DMS153 treated with DMSO at 0.1 percent for 48 hours (cell line): ENCODE measurements at regions not wholly inside any gene's neighbourhood (a gene's known extent, or its start where the extent isn't known, plus 50 kb on each side); places are given as distances from the start of the nearest gene placed in this dataset.
"Not testable (repeated sequence)": the region's sequence is repeated elsewhere in the genome, so short reads cannot be mapped to it uniquely, and the experiment has no call there.

Experiments
- DNase-seq: peaks from one replicate; lab custom pipeline; 2025; ENCODE audit not compliant: unreplicated experiment; lab: John Stamatoyannopoulos, UW

DNA sequence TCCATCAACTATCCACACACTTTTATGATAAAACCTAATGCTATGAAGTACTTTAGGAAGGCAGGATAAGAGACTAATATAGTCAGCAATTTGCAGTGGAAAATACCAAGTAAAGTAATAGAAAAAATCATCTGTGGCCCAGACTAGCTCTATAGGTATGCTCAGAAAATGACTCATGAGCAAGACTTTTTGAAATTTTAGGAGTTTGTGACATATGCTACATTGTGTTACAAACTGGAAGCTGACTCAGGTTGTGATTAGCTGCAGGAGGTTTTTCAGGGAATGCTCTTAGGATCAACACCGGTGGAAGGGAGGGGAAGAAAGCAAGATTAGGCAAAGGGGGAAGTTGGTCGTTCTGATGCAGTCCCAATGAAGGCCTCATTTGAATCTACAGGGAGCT, 56.1 kb downstream of the FEZF1 start:
- no peak for DNase-seq

DNA sequence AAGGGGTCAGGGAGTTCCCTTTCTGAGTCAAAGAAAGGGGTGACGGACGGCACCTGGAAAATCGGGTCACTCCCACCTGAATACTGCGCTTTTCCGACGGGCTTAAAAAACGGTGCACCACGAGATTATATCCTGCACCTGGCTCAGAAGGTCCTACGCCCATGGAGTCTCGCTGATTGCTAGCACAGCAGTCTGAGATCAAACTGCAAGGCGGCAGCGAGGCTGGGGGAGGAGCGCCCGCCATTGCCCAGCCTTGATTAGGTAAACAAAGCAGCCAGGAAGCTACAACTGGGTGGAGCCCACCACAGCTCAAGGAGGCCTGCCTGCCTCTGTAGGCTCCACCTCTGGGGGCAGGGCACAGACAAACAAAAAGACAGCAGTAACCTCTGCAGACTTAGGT, 65.8 kb downstream of the FEZF1 start:
- DNase-seq = not testable (repeated sequence)

DNA sequence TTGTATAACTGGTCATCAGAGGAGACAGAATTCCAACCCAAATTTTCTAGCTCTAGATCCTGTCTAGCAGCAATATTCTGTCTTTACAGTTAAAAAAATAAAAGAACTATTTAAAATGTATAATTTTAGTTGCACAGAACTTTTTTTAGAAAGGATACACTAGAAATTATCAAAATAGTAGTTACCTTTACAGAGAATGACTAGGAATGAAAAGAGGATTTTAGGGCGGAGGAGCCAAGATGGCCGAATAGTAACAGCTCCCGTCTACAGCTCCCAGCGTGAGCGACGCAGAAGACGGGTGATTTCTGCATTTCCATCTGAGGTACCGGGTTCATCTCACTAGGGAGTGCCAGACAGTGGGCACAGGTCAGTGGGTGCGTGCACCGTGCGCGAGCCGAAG, 66.3 kb downstream of the FEZF1 start:
- DNase-seq = not testable (repeated sequence)

DNA sequence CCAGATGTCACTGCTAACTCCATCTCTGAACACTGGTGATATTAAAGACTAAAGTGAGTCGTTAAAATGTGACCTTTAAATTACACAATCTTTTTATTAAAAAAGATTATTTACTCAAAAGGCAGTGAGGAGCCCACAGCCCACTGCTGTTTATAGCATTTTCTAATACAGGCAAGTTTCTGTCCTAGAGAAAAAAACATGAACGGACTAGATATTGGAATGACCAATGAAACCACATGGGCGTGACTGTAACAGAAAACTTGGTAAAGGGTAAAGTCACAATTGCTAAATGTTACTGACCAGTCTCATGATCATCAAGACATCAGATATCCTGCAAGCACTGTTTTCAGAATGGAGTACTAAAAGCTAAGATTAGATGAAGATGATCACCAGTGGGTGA, 78.7 kb downstream of the FEZF1 start:
- DNase-seq = no peak

DNA sequence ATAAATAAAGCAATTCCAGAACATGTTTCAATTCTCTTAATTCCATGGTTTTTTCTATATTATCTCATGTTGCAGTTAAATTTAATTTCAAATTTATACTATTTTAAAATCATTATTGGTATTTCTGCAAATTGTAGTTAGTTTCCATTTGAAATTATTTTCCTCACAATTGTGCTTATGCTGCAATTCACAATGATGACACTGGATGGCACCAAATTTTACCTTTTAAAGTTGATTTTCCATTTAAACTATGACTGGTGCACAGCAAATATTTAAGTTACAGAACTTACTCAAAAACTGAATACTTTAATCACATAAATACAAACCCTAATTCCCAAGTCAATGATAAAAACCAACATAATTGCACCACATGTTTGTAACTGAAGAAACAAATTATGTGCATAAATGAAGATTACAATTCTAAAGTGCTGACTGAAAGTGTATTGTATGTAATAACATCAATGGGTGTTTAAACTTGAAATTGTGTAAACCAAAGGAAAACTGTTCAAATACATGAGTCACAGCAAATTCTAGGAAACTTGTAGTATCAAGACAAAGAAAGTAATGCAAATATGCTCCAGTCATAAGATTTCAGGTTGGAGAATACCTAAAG, 75.3 kb upstream of the AASS start:
- DNase-seq = peak; percentile 33

DNA sequence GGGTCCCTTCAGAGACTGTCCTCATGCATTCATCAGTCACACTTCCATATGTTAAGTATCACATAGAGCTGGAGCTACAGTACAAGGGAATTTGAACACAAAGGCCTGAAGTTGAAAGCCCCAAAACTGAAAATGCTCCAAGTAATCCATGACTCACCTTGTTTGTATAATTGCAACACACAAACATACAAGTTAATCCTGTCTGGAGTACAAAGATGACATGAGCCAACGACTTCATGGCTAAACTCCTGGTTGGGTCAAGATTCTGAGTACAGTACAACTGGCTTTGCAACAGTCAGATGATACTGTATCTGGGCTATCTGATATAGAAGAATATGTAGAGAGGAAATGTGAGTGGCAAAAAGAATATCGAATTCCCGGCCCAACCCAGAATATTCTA, 73.1 kb upstream of the AASS start:
- no peak for DNase-seq

DNA sequence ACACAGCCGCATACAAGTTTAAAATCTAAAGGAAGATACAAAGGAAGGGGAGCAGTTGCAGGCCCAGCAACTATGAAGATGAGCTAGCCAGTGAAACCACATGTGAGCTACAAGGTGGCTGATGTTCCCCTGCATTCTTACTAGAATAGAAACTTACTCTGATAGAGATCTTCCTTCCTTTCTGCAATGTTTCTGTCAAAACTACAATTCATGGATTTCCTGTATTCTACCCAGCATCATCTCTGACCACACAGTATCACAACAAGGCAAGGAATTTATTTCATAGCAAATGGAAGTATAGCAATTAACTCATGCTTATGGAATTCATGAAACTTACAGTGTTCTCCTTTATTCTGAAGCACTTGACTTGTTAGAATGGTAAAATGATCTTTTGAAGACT, 68.7 kb upstream of the AASS start:
- DNase-seq = no peak

DNA sequence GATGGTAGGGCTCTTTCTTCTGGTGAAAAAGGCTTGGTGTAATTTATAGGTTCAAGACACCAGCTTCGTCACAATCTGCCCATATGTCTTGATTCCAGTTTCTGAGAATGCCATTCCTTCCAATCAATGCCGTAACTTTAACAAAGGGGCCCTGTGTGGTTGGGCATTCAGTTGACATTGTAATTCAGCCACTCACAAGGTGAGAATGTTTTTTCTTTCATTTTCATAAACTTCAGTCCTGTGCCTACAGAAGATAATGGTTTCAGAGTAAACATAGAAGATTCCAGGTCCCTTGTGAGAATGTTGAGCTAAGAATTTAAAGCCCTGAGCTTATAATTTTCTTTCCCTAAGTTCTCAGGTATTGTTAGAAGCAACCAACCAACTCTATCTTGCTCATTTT, 67.3 kb upstream of the AASS start:
- no peak for DNase-seq

DNA sequence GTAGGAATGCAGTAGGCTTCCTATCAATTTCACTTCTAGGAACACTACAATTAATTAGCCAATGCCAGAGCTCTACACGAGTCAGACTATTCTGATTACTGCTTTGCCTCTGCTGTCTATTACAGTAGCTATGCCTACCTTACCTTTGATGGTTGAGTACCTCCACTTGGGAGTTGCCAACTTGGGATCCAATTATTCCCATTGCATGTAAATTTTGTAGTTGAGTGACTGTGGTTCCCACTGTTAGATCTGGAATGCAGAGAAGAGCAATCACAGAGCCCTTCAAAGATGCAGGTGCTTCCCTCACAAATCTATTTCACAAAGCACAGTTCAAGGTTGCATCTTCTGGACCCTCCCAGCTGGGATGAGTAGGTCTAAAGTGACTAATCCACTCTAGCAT, 62.9 kb upstream of the AASS start:
- no peak for DNase-seq

DNA sequence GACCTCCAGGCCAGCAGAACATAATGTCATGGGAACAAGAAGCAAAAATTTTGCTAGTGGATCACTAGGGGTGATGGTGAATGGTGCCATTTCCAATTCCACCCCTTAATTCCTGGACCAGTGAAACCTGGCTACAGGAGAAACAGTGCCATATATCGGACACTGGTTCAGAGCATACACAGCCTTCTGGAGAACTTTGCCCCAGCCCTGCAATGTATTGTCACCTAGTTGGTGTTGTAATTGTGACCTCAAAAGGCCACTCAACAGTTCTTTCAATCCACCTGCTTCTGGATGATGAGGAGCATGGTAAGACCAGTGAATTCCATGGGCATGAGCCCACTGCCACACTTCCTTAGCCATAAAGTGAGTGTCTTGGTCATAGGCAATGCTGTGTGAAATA, 59.8 kb upstream of the AASS start:
- DNase-seq = no peak

DNA sequence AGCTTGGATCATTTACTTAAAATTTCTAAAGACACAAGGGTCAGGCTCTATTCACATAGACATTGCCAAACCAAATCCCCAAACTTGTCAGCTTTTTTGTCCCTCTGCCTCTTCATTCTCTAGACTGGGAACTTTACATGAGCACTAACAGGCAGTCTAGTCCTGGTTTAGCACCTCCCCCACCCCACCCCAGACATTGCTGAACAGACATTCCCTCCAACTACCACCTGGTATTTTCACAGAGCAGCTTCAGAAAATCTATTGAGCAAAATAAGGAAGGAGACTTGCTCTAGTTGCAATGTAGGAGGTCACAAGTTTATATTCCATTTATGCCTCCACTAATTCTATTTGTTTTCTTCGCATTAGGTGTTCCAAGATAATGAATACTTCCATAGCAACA, 56.8 kb upstream of the AASS start:
- DNase-seq = no peak

DNA sequence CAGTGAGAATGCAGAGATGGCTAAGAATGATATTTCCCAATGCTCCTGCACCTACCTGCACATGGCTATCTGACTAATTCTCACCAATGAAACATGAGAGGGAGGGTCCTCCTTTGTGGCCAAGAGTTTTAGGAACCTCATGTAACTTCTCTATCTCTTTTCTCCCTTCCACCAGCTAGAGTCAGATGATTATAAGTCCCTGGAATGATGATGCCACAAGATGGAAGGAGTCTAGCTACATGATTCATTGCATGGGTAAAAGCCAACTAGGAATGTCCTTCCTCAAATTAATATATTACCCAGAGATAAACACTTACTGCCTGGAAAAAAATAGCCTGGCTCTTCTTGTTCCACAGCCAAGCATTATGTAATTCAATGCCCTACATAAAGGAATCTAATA, 55.1 kb upstream of the AASS start:
- DNase-seq = no peak

DNA sequence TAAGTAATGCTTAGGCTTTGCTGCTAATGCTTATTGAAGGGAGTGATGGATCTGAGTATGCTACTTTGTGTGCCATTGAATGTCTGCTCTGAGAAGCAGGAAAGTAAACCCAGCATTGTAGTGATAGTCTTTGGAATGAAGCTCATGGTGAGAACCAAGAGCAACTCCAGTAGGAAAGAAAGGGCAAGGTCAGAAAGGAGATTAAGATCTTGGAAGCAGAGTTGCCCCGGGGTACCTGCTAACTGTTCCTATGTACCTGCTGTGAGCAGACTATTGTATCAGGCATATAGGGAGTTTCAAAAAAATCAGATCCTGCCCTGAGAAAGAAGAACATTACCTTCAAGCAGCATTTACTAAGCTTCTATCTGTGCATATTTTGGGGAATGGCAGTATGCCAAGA, 54.5 kb upstream of the AASS start:
- DNase-seq = no peak
